Inflammatory macrophage treated with lipopolysaccharide for 1 hour (primary cell): ENCODE measurements at regions not wholly inside any gene's neighbourhood (a gene's known extent, or its start where the extent isn't known, plus 50 kb on each side); places are given as distances from the start of the nearest gene placed in this dataset.
"Not testable (repeated sequence)": the region's sequence is repeated elsewhere in the genome, so short reads cannot be mapped to it uniquely, and the experiment has no call there.

Experiments
- DNase-seq, 2 donors: peaks; one replicate each; pipeline ENCODE4 v3.0.0-alpha.2; 2020 to 2022

DNA sequence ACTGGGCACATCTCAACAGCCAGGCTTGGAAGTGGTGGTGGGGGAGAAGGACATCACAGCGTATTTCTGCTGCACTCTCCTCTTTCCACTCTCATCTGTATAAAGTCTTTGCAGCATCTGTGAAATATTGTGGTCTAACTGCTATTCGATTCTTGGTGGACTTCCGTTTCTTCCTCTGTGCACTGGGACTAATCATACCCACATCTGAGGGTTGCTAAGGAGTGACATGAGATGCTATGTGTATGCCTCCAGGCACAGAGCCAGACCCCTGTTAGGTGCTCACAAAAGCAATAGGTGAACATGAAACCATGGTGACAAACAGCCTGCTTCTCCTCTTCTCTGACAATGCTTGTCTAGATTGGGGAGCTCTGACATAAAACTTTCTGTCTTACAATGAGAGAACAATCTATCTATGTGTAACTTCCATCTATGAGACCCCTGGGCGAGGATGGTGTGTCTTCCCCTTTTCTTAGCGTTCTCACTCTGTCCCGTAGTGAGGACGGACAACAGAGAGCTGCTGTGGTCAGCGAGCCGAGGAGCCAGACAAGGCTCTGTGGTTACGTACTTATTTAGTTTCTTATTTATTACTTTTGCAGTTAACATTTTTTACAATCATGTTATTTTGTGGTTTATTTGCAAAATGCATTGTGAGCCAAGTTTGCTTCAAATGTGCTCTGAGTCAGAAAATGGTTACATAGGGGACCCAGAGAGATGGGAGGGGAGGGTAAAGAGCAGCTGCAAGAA is 196.7 kb upstream of the TPRG1 start:
- DNase-seq, result no peak

DNA sequence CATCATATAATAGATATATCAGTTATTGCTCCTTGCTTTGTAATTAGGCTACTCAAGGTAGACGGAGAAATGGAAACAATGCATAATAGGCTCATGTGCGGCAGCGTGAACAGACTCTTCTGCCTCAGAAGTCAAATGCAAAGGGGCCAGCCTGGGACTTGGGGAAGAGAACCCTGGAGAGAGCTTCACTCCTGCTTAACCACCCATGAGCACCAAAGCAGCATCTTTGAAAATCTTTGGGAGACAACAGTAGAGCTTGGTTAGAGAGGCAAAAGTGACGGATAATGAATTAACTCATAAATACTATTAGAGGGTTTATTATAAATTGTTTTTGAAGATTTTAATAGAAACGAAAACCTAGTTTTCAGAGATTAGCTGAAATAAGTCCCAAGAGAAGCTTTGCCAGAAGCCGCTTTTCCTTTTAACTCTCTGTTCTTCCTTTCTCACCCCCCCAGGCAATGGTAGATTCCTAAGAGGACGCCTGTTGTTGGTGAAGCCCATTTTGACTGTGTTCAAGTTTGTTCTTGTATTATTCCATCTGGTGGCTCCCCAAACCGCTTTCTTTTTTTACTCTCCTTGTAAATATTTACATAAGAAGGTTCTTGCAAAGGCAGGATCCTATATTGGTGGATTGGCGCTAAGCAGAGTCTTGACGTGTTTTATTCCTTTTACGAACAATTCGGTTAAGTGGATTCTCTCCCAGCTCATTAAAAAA is 196.0 kb upstream of the TPRG1 start:
- DNase-seq, result no peak

DNA sequence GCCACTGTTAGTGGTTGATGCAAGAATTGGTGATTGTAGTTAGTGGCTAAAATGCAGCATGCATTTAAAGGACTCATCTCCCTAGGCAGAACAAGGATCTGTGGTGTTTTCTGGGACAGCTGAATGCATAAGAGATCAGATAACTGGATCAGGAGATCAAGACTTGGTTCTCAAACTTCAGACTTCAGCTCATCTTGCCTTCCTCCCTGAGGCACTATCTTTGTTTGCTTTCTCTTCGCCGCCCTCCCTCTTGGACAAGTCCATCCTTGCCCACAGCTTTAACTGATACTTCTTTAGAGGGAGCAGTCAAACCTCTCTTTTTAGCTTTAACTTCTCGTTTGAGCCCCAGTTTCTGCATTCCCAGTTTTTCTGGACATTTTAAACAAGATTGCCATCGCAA is 195.4 kb upstream of the TPRG1 start:
- no peak for DNase-seq

DNA sequence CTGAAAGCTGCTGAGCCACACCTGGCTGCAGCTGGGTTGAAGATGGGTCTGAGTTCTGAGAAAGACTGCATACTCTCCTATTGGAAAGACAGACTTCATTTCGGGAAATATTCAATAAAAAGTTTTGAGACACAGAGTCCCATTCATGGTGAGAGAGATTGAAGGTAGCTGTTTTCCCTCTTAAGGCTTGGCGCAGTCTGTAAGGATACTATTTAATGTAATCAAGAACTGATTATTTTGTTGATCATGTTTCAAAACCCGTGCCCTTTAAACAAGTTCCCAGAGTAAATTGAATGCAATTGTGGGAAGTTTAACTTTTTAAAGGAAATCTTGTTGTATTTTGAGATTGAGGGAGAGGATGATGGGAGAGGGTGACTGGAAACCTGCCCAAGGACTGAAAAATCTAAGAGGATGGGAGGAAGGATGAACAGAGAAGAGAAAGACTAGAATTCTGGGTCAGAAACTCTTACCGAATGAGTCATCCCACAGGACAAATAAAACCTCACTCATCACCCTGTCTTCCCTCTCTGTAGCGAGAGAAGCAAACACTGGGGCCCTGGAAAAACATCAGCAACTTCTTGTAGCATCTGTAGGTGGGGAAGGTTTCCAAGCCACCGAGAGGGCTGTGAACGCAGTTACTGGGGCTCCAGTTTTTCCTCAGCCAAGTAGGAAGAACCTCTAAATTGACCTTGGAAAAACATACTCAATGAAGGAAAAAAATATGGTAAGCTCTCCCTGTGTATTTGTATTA is 193.2 kb upstream of the TPRG1 start:
- DNase-seq, result no peak

- DNase-seq, result no peak
Measured at GRCh38 chr3:188979248-188979647, 192.5 kb upstream of the TPRG1 start.

DNA sequence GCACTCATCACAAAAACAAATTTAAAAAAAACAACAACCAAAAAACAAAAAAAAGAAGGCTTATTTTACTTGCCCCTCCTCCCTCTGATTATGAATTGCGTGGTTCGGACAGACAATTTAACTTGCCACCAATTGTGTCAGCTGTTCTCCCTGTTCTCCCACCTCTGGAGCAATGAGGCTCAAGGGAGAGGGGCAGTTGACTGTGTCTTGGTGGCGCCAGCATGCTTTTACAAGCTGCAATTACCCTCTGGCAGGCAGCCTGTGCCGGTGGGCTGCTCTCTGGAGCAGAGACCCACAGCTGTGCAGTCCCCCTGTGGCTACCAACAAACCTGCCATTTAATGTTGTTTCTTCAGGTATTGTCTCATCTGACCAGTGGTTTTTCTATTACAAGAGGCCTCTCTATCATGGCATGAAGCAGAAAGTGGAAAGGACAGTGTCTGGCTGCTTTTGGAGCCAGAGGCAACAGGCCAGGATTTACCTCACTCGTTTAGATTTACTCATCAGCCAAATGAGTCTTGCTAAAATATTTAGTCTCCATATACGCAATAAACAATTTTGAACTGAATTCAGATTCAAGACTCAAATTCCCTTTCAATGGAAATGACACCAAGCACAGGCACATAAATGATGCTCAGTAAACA is 192.0 kb upstream of the TPRG1 start:
- no peak for DNase-seq

DNA sequence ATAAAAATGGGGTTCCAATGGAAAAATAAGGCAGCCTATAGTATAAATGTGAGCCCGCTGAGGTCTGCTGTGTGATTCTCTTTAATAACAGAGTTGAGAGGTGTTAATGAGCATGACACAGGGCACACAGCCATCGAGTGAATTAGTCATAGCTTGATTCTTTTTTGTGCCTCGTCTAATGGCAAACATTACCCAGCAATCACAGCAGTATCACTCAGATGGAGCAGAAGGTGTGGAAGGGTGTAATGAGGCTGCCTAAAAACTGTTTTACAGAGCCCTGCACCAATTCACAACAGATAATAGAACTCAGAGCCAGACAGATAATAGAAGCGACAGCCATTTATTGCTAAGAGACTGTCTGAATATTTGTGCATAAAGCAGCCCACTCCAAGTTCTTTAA is 178.6 kb upstream of the TPRG1 start:
- DNase-seq, result no peak

DNA sequence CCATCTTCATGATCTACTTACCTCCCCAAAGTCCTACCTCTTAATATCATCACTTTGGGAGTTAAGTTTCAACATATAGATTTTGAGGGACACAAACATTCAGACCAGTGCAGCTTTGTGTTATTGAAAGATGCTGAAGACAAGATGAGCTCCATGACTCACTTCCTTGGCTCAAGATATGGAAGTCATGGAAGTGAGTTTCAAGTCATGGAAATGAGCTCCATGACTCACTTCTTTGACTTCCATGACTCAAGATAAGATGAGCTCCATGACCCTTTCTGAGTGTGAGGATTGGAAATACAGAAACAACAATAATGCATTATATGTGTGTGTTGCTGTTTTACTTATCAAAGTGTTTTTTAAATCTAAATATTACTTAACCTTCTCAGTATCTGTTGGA is 170.2 kb upstream of the TPRG1 start:
- DNase-seq, result peak; percentile 16 to 38

DNA sequence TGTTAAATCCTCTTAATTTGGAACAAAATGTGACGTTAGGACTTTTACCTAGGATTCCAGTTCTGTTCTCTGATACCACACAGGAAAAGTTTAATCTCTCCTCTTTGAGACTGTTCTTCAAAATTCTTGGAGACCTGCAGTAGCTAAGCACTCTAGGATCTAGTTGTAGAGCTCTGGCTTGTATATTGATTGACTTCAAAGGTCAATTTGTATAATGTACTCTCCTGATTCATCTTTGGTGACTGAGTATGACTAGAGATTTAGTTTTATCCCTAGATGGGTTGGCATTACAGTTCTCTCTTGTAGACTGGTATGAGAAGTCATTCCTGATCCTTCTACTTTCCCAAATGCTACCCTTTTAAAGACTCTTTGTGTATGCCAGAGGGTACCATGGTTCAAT is 168.4 kb upstream of the TPRG1 start:
- DNase-seq, result no peak

GRCh38 chr3:189013224-189013888 is 158.4 kb upstream of the TPRG1 start:
- peak in 1 of 2 donors; percentile 18 for DNase-seq

GRCh38 chr3:189014526-189014925 is 157.2 kb upstream of the TPRG1 start:
- peak; percentile 32 to 73 for DNase-seq

GRCh38 chr3:189022576-189023466 is 148.9 kb upstream of the TPRG1 start:
- not testable (repeated sequence) for DNase-seq

- no peak for DNase-seq
Measured at GRCh38 chr3:189025866-189026265, 145.9 kb upstream of the TPRG1 start.

GRCh38 chr3:189027626-189028155 is 144.1 kb upstream of the TPRG1 start:
- DNase-seq, result no peak

DNA sequence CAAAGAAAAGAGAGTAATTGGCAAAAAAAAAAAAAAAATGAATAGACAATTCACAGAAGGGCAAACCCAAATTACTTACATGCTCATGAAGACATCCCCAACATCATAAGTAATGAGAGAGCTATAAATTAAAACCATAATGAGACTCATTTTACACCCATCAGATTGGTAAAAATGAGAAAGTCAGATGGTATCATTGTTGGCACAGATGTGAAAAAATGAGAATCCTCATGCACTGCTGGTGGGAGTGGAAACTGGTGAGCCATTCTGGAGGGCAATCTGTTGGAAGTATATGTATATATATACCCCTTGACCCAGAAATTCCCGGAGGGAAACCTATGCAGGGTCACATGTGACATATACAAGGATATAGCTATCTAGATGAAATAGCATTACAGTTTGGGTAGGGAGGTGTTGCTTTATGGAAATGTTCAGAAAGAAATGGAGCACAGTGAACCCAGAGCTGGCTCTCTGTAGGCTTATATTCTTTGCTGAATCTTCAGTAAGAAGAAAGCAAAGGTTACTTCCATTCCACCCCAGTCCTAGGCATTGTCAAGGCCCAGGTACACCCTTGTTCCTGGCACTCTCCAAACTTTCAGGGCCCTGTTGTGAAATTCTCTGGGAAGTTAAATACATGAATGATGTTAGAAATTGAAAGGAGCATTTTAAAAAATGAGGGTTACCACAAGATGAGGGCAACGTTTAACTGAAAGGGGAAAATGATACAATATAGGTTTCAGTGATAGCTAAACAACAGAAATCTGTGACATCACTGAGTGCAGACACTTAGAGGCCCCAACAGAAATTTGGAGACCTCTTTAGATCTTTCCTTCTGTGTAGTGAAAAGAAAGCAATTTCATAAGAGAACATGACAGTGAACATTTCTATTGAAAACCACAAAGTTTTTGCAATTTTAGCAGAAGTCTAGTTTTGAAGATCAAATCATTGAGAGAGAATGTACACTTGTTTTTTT is 132.7 kb upstream of the TPRG1 start:
- DNase-seq, result peak; percentile 13 to 42

- peak; percentile 30 to 41 for DNase-seq
Measured at GRCh38 chr3:189040656-189041335, 131.0 kb upstream of the TPRG1 start.

- peak; percentile 52 to 60 for DNase-seq
Measured at GRCh38 chr3:189041482-189042090, 130.2 kb upstream of the TPRG1 start.

DNA sequence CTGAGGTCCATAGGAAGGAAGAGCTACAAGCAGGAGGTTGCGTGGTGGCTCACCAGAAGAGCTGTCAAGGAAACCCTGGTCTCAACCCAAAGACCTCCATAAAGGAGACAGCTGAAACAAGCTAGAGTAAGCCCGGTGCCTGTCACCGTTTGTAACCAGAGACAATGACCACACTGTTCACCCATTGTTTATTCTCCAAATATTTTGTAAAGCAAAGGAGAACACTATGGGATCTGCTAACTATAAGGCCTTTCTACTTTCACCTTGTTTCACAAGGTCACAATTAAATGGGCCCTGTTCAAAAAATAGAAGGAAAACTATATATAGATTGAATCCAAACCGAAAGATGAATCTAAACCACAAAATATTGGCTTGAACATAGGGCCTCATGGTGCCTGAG is 128.9 kb upstream of the TPRG1 start:
- DNase-seq, result no peak
